ENCODE measurements at regions not wholly inside any gene's neighbourhood (a gene's known extent, or its start where the extent isn't known, plus 50 kb on each side); places are given as distances from the start of the nearest gene placed in this dataset.

GRCh38 chr6:37088897-37089296 lies 81.1 kb upstream of the PIM1 start:
- TF ChIP-seq ELK4 (IDR thresholded peaks at IDR 0.05; ENCODE audit: borderline replicate concordance, low read depth, low read length) (no peak), SP2 (tag by site-specific recombination; IDR thresholded peaks at IDR 0.05) (no peak), TCF7L2 (IDR thresholded peaks at IDR 0.05; ENCODE audit: borderline replicate concordance, low read depth, low read length) (no peak), CTCF (tag by site-specific recombination; IDR thresholded peaks at IDR 0.05) (no peak), ZNF155 (tag by site-specific recombination; IDR thresholded peaks at IDR 0.05) (no peak), RBAK (tag by site-specific recombination; IDR thresholded peaks at IDR 0.05) (no peak), ZNF785 (tag by site-specific recombination; IDR thresholded peaks at IDR 0.05) (no peak)
